H1 (cell line): ENCODE measurements at regions not wholly inside any gene's neighbourhood (a gene's known extent, or its start where the extent isn't known, plus 50 kb on each side); places are given as distances from the start of the nearest gene placed in this dataset.
A peak's percentile ranks its signal among the peaks of the same experiment; 100 is the strongest.

Experiments
- CTCF ChIA-PET: fragments of 300-600 bp; sonication (Branson Sonifier 250); formaldehyde crosslinking; loops from one replicate; lab custom pipeline; 2021; ENCODE audit not compliant: partially characterized antibody; lab: Charles Lee
- POLR2A ChIA-PET: fragments of 300-600 bp; sonication (Branson Sonifier 250); formaldehyde crosslinking; loops from one replicate; lab custom pipeline; 2021; ENCODE audit warnings: inconsistent platforms; ENCODE audit not compliant: partially characterized antibody; lab: Charles Lee
- DNase-seq, 2 experiments: peaks; one replicate each; pipeline versions ENCODE4 v3.0.0 to v3.0.0-alpha.2; 2010 to 2022; ENCODE audit warnings: low spot score in 2 of 2, low read depth in 1 of 2, mixed read lengths in 1 of 2
- FAIRE-seq: peaks from 2 replicates; lab custom pipeline; 2011; peaks lifted over from hg19 to GRCh38; lab: Jason Lieb, UNC
- H2AFZ ChIP-seq: 2 replicates; pipeline ENCODE4 v1.8.1; 2012; ENCODE audit warnings: low read length, inconsistent platforms
- H2AK5ac ChIP-seq: 2 replicates; pipeline ENCODE4 v1.6.1; 2013; ENCODE audit warnings: low read depth, low read length
- H2BK120ac ChIP-seq: replicated peaks from 2 replicates; pipeline ENCODE3; 2013; ENCODE audit warnings: low read depth, low read length, inconsistent platforms
- H2BK12ac ChIP-seq: 2 replicates; pipeline ENCODE4 v1.6.1; 2013; ENCODE audit warnings: low read depth, low read length
- H2BK15ac ChIP-seq: 2 replicates; pipeline ENCODE4 v1.6.1; 2013; ENCODE audit warnings: low read length
- H2BK20ac ChIP-seq: 2 replicates; pipeline ENCODE4 v1.6.1; 2013; ENCODE audit warnings: low read length
- H2BK5ac ChIP-seq: 2 replicates; pipeline ENCODE4 v1.6.1; 2013; ENCODE audit warnings: low read depth, low read length
- H3K14ac ChIP-seq: 2 replicates; pipeline ENCODE4 v1.6.1; 2013; ENCODE audit warnings: inconsistent platforms; ENCODE audit not compliant: insufficient read length
- H3K18ac ChIP-seq: 2 replicates; pipeline ENCODE4 v1.6.1; 2013; ENCODE audit warnings: low read length; ENCODE audit errors: extremely low read depth
- H3K23ac ChIP-seq: 2 replicates; pipeline ENCODE4 v1.6.1; 2013; ENCODE audit warnings: inconsistent platforms; ENCODE audit not compliant: insufficient read length
- H3K23me2 ChIP-seq: 2 replicates; pipeline ENCODE4 v1.6.1; 2013; ENCODE audit warnings: low read depth, low read length
- H3K27ac ChIP-seq: 2 replicates; pipeline ENCODE4 v1.6.1; 2011; ENCODE audit warnings: low read depth, low read length, inconsistent platforms
- H3K27me3 ChIP-seq, 4 experiments: replicated peaks in 1 of 4; 1 replicate in 1 of 4; 2 replicates in 3 of 4; pipeline versions ENCODE4 v1.6.1 to v1.8.1; 2011 to 2013; ENCODE audit warnings: low read length in 3 of 4, mild to moderate bottlenecking in 3 of 4, inconsistent platforms in 2 of 4, mixed read lengths in 2 of 4, moderate library complexity in 1 of 4; ENCODE audit not compliant: control insufficient read depth in 3 of 4, insufficient read depth in 3 of 4; ENCODE audit errors: extremely low read depth in 1 of 4
- H3K36me3 ChIP-seq, 4 experiments: 2 replicates each; pipeline versions ENCODE4 v1.6.1 to v1.8.1; 2011 to 2013; ENCODE audit warnings: mild to moderate bottlenecking in 4 of 4, low read length in 3 of 4, moderate library complexity in 2 of 4, control low read depth in 1 of 4, inconsistent platforms in 1 of 4; ENCODE audit not compliant: insufficient read depth in 4 of 4, control insufficient read depth in 2 of 4
- H3K4ac ChIP-seq: replicated peaks from 2 replicates; pipeline ENCODE3; 2013; ENCODE audit warnings: low read length, low read depth, mixed read lengths, inconsistent platforms; ENCODE audit not compliant: insufficient read length
- H3K4me1 ChIP-seq, 4 experiments: replicated peaks in 1 of 4; 1 replicate in 1 of 4; 2 replicates in 3 of 4; pipeline versions ENCODE4 v1.6.1 to v1.8.1; 2011 to 2013; ENCODE audit warnings: low read length in 3 of 4, inconsistent platforms in 2 of 4, mixed read lengths in 1 of 4; ENCODE audit not compliant: insufficient read depth in 4 of 4, control insufficient read depth in 3 of 4
- H3K4me2 ChIP-seq, 2 experiments: 2 replicates each; pipeline versions ENCODE4 v1.6.1 to v1.8.1; 2011 to 2013; ENCODE audit warnings: low read depth in 2 of 2, low read length in 2 of 2, control low read depth in 1 of 2, inconsistent platforms in 1 of 2, mild to moderate bottlenecking in 1 of 2; ENCODE audit not compliant: insufficient read depth in 1 of 2
- H3K4me3 ChIP-seq, 4 experiments: fragments of 200-600, 300-600 bp in 1 of 4; sonication (generic), shearing (Covaris generic), sonication (Bioruptor Twin) in 1 of 4; 2 replicates each; pipeline versions ENCODE4 v1.5.1 to v1.8.1; 2011 to 2016; ENCODE audit warnings: low read length in 4 of 4, low read depth in 3 of 4, control low read depth in 2 of 4, inconsistent platforms in 2 of 4, mild to moderate bottlenecking in 2 of 4, mixed read lengths in 1 of 4, moderate library complexity in 1 of 4; ENCODE audit not compliant: insufficient read depth in 2 of 4; ENCODE audit errors: extremely low read depth in 1 of 4
- H3K56ac ChIP-seq: replicated peaks from 2 replicates; pipeline ENCODE3; 2013; ENCODE audit warnings: low read depth, mild to moderate bottlenecking, mixed read lengths, low read length, inconsistent platforms; ENCODE audit not compliant: insufficient read length
- H3K79me1 ChIP-seq: 2 replicates; pipeline ENCODE4 v1.6.1; 2013; ENCODE audit warnings: low read depth, low read length, control low read depth
- H3K79me2 ChIP-seq, 2 experiments: 2 replicates each; pipeline versions ENCODE4 v1.6.1 to v1.8.1; 2012 to 2013; ENCODE audit warnings: low read length in 2 of 2, mild to moderate bottlenecking in 2 of 2, inconsistent platforms in 1 of 2; ENCODE audit not compliant: insufficient read depth in 2 of 2, control insufficient read depth in 1 of 2
- H3K9ac ChIP-seq, 4 experiments: replicated peaks in 1 of 4; 1 replicate in 1 of 4; 2 replicates in 3 of 4; pipeline versions ENCODE4 v1.6.1 to v1.8.1; 2011 to 2013; ENCODE audit warnings: low read depth in 3 of 4, low read length in 3 of 4, control low read depth in 2 of 4, mild to moderate bottlenecking in 2 of 4, moderate library complexity in 2 of 4, inconsistent platforms in 1 of 4; ENCODE audit errors: extremely low read depth in 1 of 4
- H3K9me3 ChIP-seq, 2 experiments: 2 replicates each; pipeline versions ENCODE4 v1.6.1 to v1.8.1; 2012 to 2013; ENCODE audit warnings: mild to moderate bottlenecking in 2 of 2, moderate library complexity in 2 of 2, control low read depth in 1 of 2, inconsistent platforms in 1 of 2, low read depth in 1 of 2, low read length in 1 of 2, mixed read lengths in 1 of 2; ENCODE audit not compliant: insufficient read depth in 2 of 2
- H4K20me1 ChIP-seq, 2 experiments: replicated peaks in 1 of 2; 2 replicates each; pipeline versions ENCODE3 to v1.8.1; 2011 to 2013; ENCODE audit warnings: inconsistent platforms in 2 of 2, low read length in 2 of 2, mild to moderate bottlenecking in 1 of 2; ENCODE audit not compliant: insufficient read depth in 2 of 2, control insufficient read depth in 1 of 2
- H4K5ac ChIP-seq: 2 replicates; pipeline ENCODE4 v1.6.1; 2013; ENCODE audit warnings: low read length, low read depth, mixed read lengths, inconsistent platforms; ENCODE audit not compliant: insufficient read length
- H4K8ac ChIP-seq: 2 replicates; pipeline ENCODE4 v1.8.0; 2013; ENCODE audit warnings: mild to moderate bottlenecking, moderate library complexity, low read length, inconsistent platforms; ENCODE audit not compliant: insufficient read depth; ENCODE audit errors: extremely low read depth
- H4K91ac ChIP-seq: replicated peaks from 2 replicates; pipeline ENCODE3; 2013; ENCODE audit warnings: low read length, mixed read lengths, inconsistent platforms; ENCODE audit not compliant: insufficient read length
- CBX5 ChIP-seq: fragments of 300-800, 300-1000 bp; sonication (generic); IDR thresholded peaks from 2 replicates; pipeline ENCODE4 v1.7.1; 2016; ENCODE audit warnings: antibody characterized with exemption, low read length, low read depth
- CTBP2 ChIP-seq: IDR thresholded peaks from 2 replicates; pipeline ENCODE4 v1.7.0; 2011; ENCODE audit warnings: borderline replicate concordance, mild to moderate bottlenecking, moderate library complexity, mixed read lengths, low read length; ENCODE audit not compliant: insufficient read depth, insufficient read length
- FOSL1 ChIP-seq: IDR thresholded peaks from 2 replicates; pipeline ENCODE4 v1.6.1; 2011; ENCODE audit warnings: mild to moderate bottlenecking, low read depth, low read length, moderate library complexity; ENCODE audit not compliant: insufficient read depth
- PHF8 ChIP-seq: fragments of 200-600 bp; sonication (generic); conservative IDR thresholded peaks from 2 replicates; pipeline ENCODE4 v1.7.1; 2012; ENCODE audit warnings: low read depth, mild to moderate bottlenecking, inconsistent platforms, low read length, moderate library complexity
- RAD21 ChIP-seq, 2 experiments: IDR thresholded peaks in 1 of 2; conservative IDR thresholded peaks in 1 of 2; 2 replicates each; pipeline ENCODE4 v1.6.1; 2011; ENCODE audit warnings: low read depth in 2 of 2, low read length in 2 of 2, improper control_type of control experiment in 1 of 2, inconsistent platforms in 1 of 2, mild to moderate bottlenecking in 1 of 2, moderate library complexity in 1 of 2
- RBBP5 ChIP-seq: IDR thresholded peaks from 2 replicates; pipeline ENCODE4 v1.7.1; 2012; ENCODE audit warnings: low read depth, mild to moderate bottlenecking, inconsistent platforms, low read length, moderate library complexity, borderline replicate concordance
- RNF2 ChIP-seq: fragments of 200-900, 300-1000 bp; sonication (generic); IDR thresholded peaks from 2 replicates; pipeline ENCODE4 v1.7.1; 2016; ENCODE audit warnings: borderline replicate concordance, low read depth, mild to moderate bottlenecking, antibody characterized with exemption, low read length; ENCODE audit not compliant: poor library complexity, severe bottlenecking; ENCODE audit errors: missing control alignments
- SP4 ChIP-seq: IDR thresholded peaks from 2 replicates; pipeline ENCODE4 v1.6.1; 2012; ENCODE audit warnings: low read length, inconsistent platforms
- TEAD4 ChIP-seq: IDR thresholded peaks from 2 replicates; pipeline ENCODE4 v1.6.1; 2012; ENCODE audit warnings: low read depth, low read length, inconsistent platforms, mixed read lengths
- WGBS, 2 experiments: shearing (Covaris generic) in 1 of 2; methylation state at CpG; one replicate each; pipeline versions ENCODE4 v1.1.6 to v1.1.7; 2013 to 2015; ENCODE audit warnings: low lambda C conversion rate in 2 of 2, mixed read lengths in 2 of 2, inconsistent platforms in 1 of 2, low coverage in 1 of 2, missing lambda C conversion rate in 1 of 2; ENCODE audit not compliant: insufficient replicate concordance in 2 of 2, insufficient coverage in 1 of 2, insufficient read length in 1 of 2; ENCODE audit errors: extremely low coverage in 1 of 2, missing lambda C conversion rate in 1 of 2; 5-methylcytosine and 5-hydroxymethylcytosine counted together
- TF ChIP-seq, protein P1 (sequence below), 3 experiments: IDR thresholded peaks; 1 replicate in 2 of 3; 2 replicates in 1 of 3; pipeline versions ENCODE4 v1.5.1 to v1.6.1; 2011; ENCODE audit warnings: low read length in 3 of 3, mild to moderate bottlenecking in 3 of 3, inconsistent platforms in 2 of 3, low read depth in 1 of 3, moderate library complexity in 1 of 3; ENCODE audit not compliant: insufficient read depth in 1 of 3; ENCODE audit errors: control extremely low read depth in 1 of 3

DNA sequence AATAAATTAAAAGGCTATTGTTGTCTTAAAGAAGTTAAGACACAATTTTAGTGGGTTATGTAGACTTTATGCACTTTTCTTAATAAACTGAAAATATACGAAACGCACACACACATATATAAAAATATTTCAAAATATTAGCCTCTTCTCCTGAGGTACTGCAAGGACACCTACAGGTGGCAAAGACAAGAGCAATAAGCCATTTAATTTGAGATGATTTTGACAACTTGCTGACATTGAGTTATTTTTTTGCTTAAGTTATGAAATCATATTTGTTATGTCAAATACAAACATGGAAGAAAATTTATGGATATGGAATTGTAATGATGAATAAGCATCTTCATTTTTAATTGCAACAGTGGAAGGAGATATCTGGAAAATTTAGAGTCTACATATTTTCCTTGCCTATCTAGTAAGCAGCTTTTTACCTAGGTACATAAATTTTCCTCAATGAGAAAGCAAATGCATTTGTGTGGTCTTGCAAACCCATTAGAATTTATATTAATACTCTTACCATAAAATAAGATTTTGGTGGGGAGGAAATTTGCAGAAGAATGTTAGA, 301.6 kb downstream of the ISL1 start:
- Histone ChIP-seq H2BK20ac (no peak overlapping the region), H4K91ac (no peak overlapping the region), H2BK15ac (no peak overlapping the region), H3K36me3 (no peaks in the 10 kb centered on the region), H3K4me1 (peaks cover 0 to 5% (median 0%) of the 10 kb centered on the region in 4 experiments; a peak in 2 of 7 replicates), H4K5ac (no peak overlapping the region), H2BK5ac (no peak overlapping the region), H3K4ac (no peak overlapping the region), H3K56ac (no peak overlapping the region), H3K4me2 (no peak overlapping the region), H2BK12ac (no peak overlapping the region), H4K8ac (no peak overlapping the region), H2AK5ac (no peak overlapping the region), H3K4me3 (no peak overlapping the region), H3K18ac (no peak overlapping the region), H3K9me3 (peaks cover 3 to 7% of the 10 kb centered on the region in 2 experiments; a peak in 2 of 4 replicates), H3K14ac (no peak overlapping the region), H4K20me1 (no peaks in the 10 kb centered on the region), H2AFZ (no peak overlapping the region), H2BK120ac (no peak overlapping the region), H3K23ac (no peak overlapping the region), H3K27ac (no peak overlapping the region), H3K79me1 (no peaks in the 10 kb centered on the region), H3K23me2 (no peaks in the 10 kb centered on the region), H3K9ac (no peak overlapping the region), H3K79me2 (no peaks in the 10 kb centered on the region), H3K27me3 (no peaks in the 10 kb centered on the region)
- CTCF ChIA-PET = no interaction called here
- POLR2A ChIA-PET = no interaction called here
- DNase-seq (no peak), FAIRE-seq (no peak)
- 100% methylated on average over 2 of the region's 2 CpGs; no CpG with 5 or more reads in 1 of the 2 experiments for WGBS, 2 experiments
- no peak for TF ChIP-seq FOSL1
- peak; percentile 49 to 55 for TF ChIP-seq RAD21 (IDR thresholded peaks at IDR 0.05 in 1 of 2, conservative IDR thresholded peaks at IDR 0.05 in 1 of 2; ENCODE audit: low read depth in 2 of 2, low read length in 2 of 2)
- TF ChIP-seq SP4 = no peak
- no peak for TF ChIP-seq RNF2
- no peak for TF ChIP-seq PHF8
- TF ChIP-seq, protein P1, sequence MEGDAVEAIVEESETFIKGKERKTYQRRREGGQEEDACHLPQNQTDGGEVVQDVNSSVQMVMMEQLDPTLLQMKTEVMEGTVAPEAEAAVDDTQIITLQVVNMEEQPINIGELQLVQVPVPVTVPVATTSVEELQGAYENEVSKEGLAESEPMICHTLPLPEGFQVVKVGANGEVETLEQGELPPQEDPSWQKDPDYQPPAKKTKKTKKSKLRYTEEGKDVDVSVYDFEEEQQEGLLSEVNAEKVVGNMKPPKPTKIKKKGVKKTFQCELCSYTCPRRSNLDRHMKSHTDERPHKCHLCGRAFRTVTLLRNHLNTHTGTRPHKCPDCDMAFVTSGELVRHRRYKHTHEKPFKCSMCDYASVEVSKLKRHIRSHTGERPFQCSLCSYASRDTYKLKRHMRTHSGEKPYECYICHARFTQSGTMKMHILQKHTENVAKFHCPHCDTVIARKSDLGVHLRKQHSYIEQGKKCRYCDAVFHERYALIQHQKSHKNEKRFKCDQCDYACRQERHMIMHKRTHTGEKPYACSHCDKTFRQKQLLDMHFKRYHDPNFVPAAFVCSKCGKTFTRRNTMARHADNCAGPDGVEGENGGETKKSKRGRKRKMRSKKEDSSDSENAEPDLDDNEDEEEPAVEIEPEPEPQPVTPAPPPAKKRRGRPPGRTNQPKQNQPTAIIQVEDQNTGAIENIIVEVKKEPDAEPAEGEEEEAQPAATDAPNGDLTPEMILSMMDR (IDR thresholded peaks at IDR 0.05; ENCODE audit: control extremely low read depth in 1 of 3, insufficient read depth in 1 of 3, low read depth in 1 of 3, low read length in 3 of 3) = peak in 2 of 3 experiments; percentile 9 to 11; a peak in 2 of 4 replicates
- TF ChIP-seq CTBP2 = no peak
- no peak for TF ChIP-seq CBX5
- no peak for TF ChIP-seq RBBP5
- TF ChIP-seq TEAD4 = no peak
